HCT116 (cell line): ENCODE measurements at regions not wholly inside any gene's neighbourhood (a gene's known extent, or its start where the extent isn't known, plus 50 kb on each side); places are given as distances from the start of the nearest gene placed in this dataset.

Experiments used
- ATAC-seq: fragments of 200-7000 bp; cut with Tn5 transposase; 2 replicates; pipeline ENCODE4 v1.9.1; 2020; ENCODE audit warnings: mild to moderate bottlenecking, moderate library complexity
- BruUV-seq: library from RNA; stranded (reverse); fragments of 400-500 nt; replicated peaks from 2 replicates; lab custom pipeline; 2021; lab: Mats Ljungman, UMichigan
- CTCF ChIA-PET: fragments of 300-600 bp; sonication (Branson Sonifier 250); formaldehyde crosslinking; loops from one replicate; lab custom pipeline; 2021; ENCODE audit warnings: antibody characterized with exemption; lab: Charles Lee
- POLR2A ChIA-PET: fragments of 300-600, 350-600 bp; sonication (Branson Sonifier 250); formaldehyde crosslinking; loops from one replicate; lab custom pipeline; 2021; ENCODE audit warnings: antibody characterized with exemption; lab: Charles Lee
- RAD21 ChIA-PET, 2 experiments: fragments of 300-600 bp; sonication (Branson Sonifier 250); formaldehyde crosslinking; loops; one replicate each; lab custom pipeline; 2023; ENCODE audit warnings: low total read pairs in 2 of 2; ENCODE audit not compliant: uncharacterized antibody in 2 of 2, unreplicated experiment in 2 of 2, low non-redundant PET in 1 of 2; lab: Charles Lee
- DNase-seq: peaks from one replicate; pipeline ENCODE4 v3.0.0-alpha.2; 2010; ENCODE audit warnings: low read depth, low spot score
- H2AFZ ChIP-seq: fragments of 200-600 bp; shearing (Covaris generic), sonication (generic); 2 replicates; pipeline ENCODE4 v1.6.1; 2017; ENCODE audit warnings: low read depth, mixed run types, mixed read lengths, antibody characterized with exemption, low read length; ENCODE audit not compliant: poor library complexity, severe bottlenecking
- H3K27ac ChIP-seq: 2 replicates; pipeline ENCODE4 v1.5.1; 2012; ENCODE audit warnings: low read depth, low read length
- H3K27me3 ChIP-seq: fragments of 200-600 bp; sonication (generic); 2 replicates; pipeline ENCODE4 v1.6.1; 2016; ENCODE audit warnings: mixed run types, low read length, mixed read lengths; ENCODE audit not compliant: insufficient read depth
- H3K36me3 ChIP-seq, 2 experiments: fragments of 200-500 bp in 1 of 2; fragments of 200-600 bp in 1 of 2; sonication (Bioruptor generic) in 1 of 2; sonication (generic) in 1 of 2; 2 replicates each; pipeline versions ENCODE4 v1.5.1 to v1.6.1; 2014 to 2016; ENCODE audit warnings: low read length in 2 of 2, inconsistent platforms in 1 of 2, mixed read lengths in 1 of 2, mixed run types in 1 of 2; ENCODE audit not compliant: insufficient read depth in 2 of 2, control insufficient read depth in 1 of 2
- H3K4me1 ChIP-seq, 2 experiments: fragments of 200-600 bp in 1 of 2; sonication (generic) in 1 of 2; 2 replicates each; pipeline versions ENCODE4 v1.5.1 to v1.6.1; 2012 to 2017; ENCODE audit warnings: low read length in 2 of 2, inconsistent platforms in 1 of 2, mild to moderate bottlenecking in 1 of 2, mixed read lengths in 1 of 2, mixed run types in 1 of 2, moderate library complexity in 1 of 2; ENCODE audit not compliant: insufficient read depth in 2 of 2, control insufficient read depth in 1 of 2
- H3K4me2 ChIP-seq: fragments of 200-600 bp; sonication (generic); 2 replicates; pipeline ENCODE4 v1.6.1; 2017; ENCODE audit warnings: mixed run types, low read length, mixed read lengths
- H3K4me3 ChIP-seq, 2 experiments: fragments of 200-600 bp in 1 of 2; sonication (generic) in 1 of 2; replicated peaks in 1 of 2; 2 replicates each; pipeline ENCODE4 v1.5.1; 2011 to 2016; ENCODE audit warnings: low read length in 2 of 2, control low read depth in 1 of 2, low read depth in 1 of 2, mild to moderate bottlenecking in 1 of 2, mixed read lengths in 1 of 2, mixed run types in 1 of 2
- H3K79me2 ChIP-seq: fragments of 200-600 bp; sonication (generic); 2 replicates; pipeline ENCODE4 v1.6.1; 2017; ENCODE audit warnings: mild to moderate bottlenecking, mixed run types, low read length, moderate library complexity, mixed read lengths; ENCODE audit not compliant: insufficient read depth
- H3K9ac ChIP-seq: fragments of 200-600 bp; sonication (generic); 2 replicates; pipeline ENCODE4 v1.6.1; 2016; ENCODE audit warnings: low read length, mixed read lengths
- H3K9me2 ChIP-seq: fragments of 200-600 bp; sonication (generic), shearing (Covaris generic); 2 replicates; pipeline ENCODE4 v1.6.1; 2017; ENCODE audit warnings: mixed run types, mild to moderate bottlenecking, moderate library complexity; ENCODE audit not compliant: insufficient read depth
- H3K9me3 ChIP-seq, 2 experiments: fragments of 200-500 bp in 1 of 2; fragments of 200-600 bp in 1 of 2; sonication (Bioruptor generic) in 1 of 2; sonication (generic) in 1 of 2; 2 replicates each; pipeline ENCODE4 v1.6.1; 2014 to 2017; ENCODE audit warnings: low read length in 2 of 2, mixed read lengths in 2 of 2, inconsistent platforms in 1 of 2, low read depth in 1 of 2, mild to moderate bottlenecking in 1 of 2, mixed run types in 1 of 2, moderate library complexity in 1 of 2; ENCODE audit not compliant: control insufficient read depth in 1 of 2, insufficient read depth in 1 of 2
- H4K20me1 ChIP-seq: fragments of 200-600 bp; sonication (generic), shearing (Covaris generic); 2 replicates; pipeline ENCODE4 v1.6.1; 2017; ENCODE audit warnings: mixed run types, mild to moderate bottlenecking, moderate library complexity; ENCODE audit not compliant: insufficient read depth
- CBX3 ChIP-seq: IDR thresholded peaks from 2 replicates; pipeline ENCODE4 v1.6.1; 2012; ENCODE audit warnings: low read depth
- ELF1 ChIP-seq: IDR thresholded peaks from 2 replicates; pipeline ENCODE4 v1.6.1; 2012; ENCODE audit warnings: low read depth, borderline replicate concordance
- EZH2 ChIP-seq: fragments of 200-600 bp; sonication (generic); IDR thresholded peaks from 2 replicates; pipeline ENCODE4 v1.6.1; 2017; ENCODE audit warnings: antibody characterized with exemption, mixed run types
- FOSL1 ChIP-seq: IDR thresholded peaks from 2 replicates; pipeline ENCODE4 v1.6.1; 2012; ENCODE audit warnings: low read depth
- JUND ChIP-seq: IDR thresholded peaks from 2 replicates; pipeline ENCODE4 v1.6.1; 2012
- POLR2A ChIP-seq: IDR thresholded peaks from 2 replicates; pipeline ENCODE4 v1.7.0; 2011; ENCODE audit warnings: borderline replicate concordance; ENCODE audit not compliant: insufficient read depth, insufficient read length; ENCODE audit errors: extremely low read depth
- POLR2AphosphoS5 ChIP-seq: IDR thresholded peaks from 2 replicates; pipeline ENCODE4 v1.6.1; 2011; ENCODE audit warnings: mild to moderate bottlenecking, low read depth, low read length, moderate library complexity
- RAD21 ChIP-seq: IDR thresholded peaks from 2 replicates; pipeline ENCODE4 v1.6.1; 2012; ENCODE audit warnings: low read depth, mild to moderate bottlenecking
- SIN3A ChIP-seq: IDR thresholded peaks from 2 replicates; pipeline ENCODE4 v1.6.1; 2012; ENCODE audit warnings: low read depth
- ZNF274 ChIP-seq: fragments of 200-500 bp; sonication (Bioruptor generic); IDR thresholded peaks from 2 replicates; pipeline ENCODE4 v1.6.1; 2014; ENCODE audit warnings: mild to moderate bottlenecking, low read depth, low read length, inconsistent platforms
- intact Hi-C: fragments of 100-400 bp; cut with micrococcal nuclease; formaldehyde crosslinking; loops from 2 replicates; pipeline ENCODE4 v1.10.0; 2022
- TF ChIP-seq, protein P1 (sequence below): IDR thresholded peaks from 2 replicates; pipeline ENCODE4 v1.6.1; 2012
- TF ChIP-seq, protein P2 (sequence below): IDR thresholded peaks from 2 replicates; pipeline ENCODE4 v1.6.1; 2012
- TF ChIP-seq, protein P3 (sequence below): IDR thresholded peaks from 2 replicates; pipeline ENCODE4 v1.6.1; 2012; ENCODE audit warnings: low read depth

DNA sequence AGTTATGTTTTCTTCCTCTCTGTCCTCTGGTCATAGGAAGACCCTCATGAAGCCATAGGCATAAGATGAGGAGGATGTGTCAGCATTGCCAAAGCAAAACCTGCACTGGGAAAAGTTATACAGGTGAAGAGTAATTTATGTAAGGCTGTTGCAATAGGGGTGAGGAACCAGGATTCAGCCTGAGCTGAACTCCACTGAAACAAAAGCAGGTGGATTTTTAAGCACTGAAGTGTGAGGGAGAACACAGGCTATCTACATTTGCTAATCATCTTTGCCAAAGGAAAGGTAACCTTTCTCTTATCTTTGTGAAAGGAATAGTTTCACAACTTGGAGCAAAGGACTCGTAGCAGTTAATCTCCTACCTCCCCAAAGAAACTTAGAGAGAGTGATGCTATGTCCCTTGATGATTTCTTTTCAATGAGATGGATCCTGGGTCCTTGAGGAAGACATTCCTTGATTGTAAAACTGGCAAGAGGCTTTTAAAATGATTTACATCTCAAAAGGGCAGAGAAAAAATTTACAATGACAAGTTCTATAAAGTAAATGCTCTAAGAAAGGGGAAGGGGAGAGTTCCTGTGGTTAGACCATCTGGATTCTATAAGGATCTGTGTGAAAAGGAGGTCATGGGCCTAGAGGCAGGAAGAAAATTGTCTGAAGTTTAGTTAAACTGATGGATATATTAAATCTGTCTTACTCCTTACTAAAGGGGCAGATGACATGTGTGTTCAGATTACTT lies 385.4 kb upstream of the CDH7 start:
- ChIA-PET CTCF (no interaction called here), RAD21 (no interaction called here), POLR2A (no interaction called here)
- Histone ChIP-seq H3K9me2 (no peaks in the 10 kb centered on the region), H3K4me2 (no peak overlapping the region), H4K20me1 (no peaks in the 10 kb centered on the region), H3K4me3 (no peak overlapping the region), H3K4me1 (no peaks in the 10 kb centered on the region), H3K36me3 (no peaks in the 10 kb centered on the region), H2AFZ (no peak overlapping the region), H3K79me2 (no peaks in the 10 kb centered on the region), H3K27me3 (no peaks in the 10 kb centered on the region), H3K9me3 (peaks cover 6 to 38% of the 10 kb centered on the region in 2 experiments; a peak in 2 of 4 replicates), H3K27ac (no peak overlapping the region), H3K9ac (no peak overlapping the region)
- no TSS peak for BruUV-seq
- intact Hi-C loops, result no loop called here
- no peak for DNase-seq
- ATAC-seq, result no peak
- TF ChIP-seq, protein P1, sequence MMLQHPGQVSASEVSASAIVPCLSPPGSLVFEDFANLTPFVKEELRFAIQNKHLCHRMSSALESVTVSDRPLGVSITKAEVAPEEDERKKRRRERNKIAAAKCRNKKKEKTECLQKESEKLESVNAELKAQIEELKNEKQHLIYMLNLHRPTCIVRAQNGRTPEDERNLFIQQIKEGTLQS, result no peak
- TF ChIP-seq CBX3 (no peak), POLR2AphosphoS5 (no peak), SIN3A (no peak), EZH2 (no peak), JUND (no peak), ELF1 (no peak), POLR2A (no peak)
- TF ChIP-seq, protein P2, sequence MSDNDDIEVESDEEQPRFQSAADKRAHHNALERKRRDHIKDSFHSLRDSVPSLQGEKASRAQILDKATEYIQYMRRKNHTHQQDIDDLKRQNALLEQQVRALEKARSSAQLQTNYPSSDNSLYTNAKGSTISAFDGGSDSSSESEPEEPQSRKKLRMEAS, result no peak

DNA sequence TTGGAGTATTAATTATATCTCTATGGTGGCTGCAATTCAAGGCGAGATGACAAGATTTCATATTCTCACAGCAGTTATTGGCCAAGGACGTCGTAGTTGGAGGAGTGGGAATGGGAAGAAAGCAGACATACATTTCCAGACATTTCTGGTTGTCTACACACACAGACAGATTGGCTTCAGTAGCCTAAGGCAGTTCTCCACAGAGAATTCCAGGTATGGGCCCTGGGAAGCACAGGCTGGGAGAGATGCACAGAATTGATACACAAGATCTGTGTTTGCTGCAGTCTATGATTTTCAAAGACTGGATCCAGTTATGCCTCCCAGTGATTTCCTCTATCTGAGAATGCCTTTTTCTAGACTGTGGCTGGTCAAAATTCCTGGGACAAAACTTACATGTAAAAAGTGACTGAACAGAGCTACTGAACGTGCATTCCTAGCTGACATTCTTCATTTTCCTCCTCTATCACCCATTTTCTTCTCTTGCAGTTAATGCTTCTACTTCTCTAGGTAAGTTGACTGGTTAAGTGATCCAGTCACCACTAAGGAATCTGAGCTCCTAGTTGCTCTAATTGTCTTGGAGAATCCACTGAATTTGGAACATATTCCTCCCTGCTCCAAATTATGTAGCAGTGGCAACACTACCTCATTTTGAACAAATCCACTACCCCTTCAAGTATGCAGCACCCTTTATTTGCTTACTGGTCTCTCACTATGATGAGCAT lies 386.7 kb upstream of the CDH7 start:
- Histone ChIP-seq H4K20me1 (no peaks in the 10 kb centered on the region), H3K9me3 (peaks cover 6 to 41% of the 10 kb centered on the region in 2 experiments; a peak in 2 of 4 replicates), H3K27ac (no peak overlapping the region), H3K4me3 (no peak overlapping the region), H3K79me2 (no peaks in the 10 kb centered on the region), H3K9me2 (no peaks in the 10 kb centered on the region), H3K36me3 (no peaks in the 10 kb centered on the region; a peak in 1 of 4 replicates), H3K4me1 (no peaks in the 10 kb centered on the region), H3K9ac (no peak overlapping the region), H2AFZ (no peak overlapping the region), H3K4me2 (no peak overlapping the region), H3K27me3 (no peaks in the 10 kb centered on the region)
- RAD21 ChIA-PET, result no interaction called here
- DNase-seq, result no peak
- CTCF ChIA-PET, result no interaction called here
- TF ChIP-seq, protein P3, sequence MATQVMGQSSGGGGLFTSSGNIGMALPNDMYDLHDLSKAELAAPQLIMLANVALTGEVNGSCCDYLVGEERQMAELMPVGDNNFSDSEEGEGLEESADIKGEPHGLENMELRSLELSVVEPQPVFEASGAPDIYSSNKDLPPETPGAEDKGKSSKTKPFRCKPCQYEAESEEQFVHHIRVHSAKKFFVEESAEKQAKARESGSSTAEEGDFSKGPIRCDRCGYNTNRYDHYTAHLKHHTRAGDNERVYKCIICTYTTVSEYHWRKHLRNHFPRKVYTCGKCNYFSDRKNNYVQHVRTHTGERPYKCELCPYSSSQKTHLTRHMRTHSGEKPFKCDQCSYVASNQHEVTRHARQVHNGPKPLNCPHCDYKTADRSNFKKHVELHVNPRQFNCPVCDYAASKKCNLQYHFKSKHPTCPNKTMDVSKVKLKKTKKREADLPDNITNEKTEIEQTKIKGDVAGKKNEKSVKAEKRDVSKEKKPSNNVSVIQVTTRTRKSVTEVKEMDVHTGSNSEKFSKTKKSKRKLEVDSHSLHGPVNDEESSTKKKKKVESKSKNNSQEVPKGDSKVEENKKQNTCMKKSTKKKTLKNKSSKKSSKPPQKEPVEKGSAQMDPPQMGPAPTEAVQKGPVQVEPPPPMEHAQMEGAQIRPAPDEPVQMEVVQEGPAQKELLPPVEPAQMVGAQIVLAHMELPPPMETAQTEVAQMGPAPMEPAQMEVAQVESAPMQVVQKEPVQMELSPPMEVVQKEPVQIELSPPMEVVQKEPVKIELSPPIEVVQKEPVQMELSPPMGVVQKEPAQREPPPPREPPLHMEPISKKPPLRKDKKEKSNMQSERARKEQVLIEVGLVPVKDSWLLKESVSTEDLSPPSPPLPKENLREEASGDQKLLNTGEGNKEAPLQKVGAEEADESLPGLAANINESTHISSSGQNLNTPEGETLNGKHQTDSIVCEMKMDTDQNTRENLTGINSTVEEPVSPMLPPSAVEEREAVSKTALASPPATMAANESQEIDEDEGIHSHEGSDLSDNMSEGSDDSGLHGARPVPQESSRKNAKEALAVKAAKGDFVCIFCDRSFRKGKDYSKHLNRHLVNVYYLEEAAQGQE, result no peak
- no peak for TF ChIP-seq FOSL1
- TF ChIP-seq ZNF274, result no peak
- TF ChIP-seq, protein P2, result no peak
- TF ChIP-seq RAD21, result no peak
- intact Hi-C loops, result no loop called here
- ATAC-seq, result no peak
- POLR2A ChIA-PET, result no interaction called here
- no TSS peak for BruUV-seq
